Neuronal stem cell (in vitro differentiated cells): ENCODE measurements at regions not wholly inside any gene's neighbourhood (a gene's known extent, or its start where the extent isn't known, plus 50 kb on each side); places are given as distances from the start of the nearest gene placed in this dataset.

ENCODE experiments used
- DNase-seq: peaks from one replicate; pipeline ENCODE4 v3.0.0-alpha.2; 2013; ENCODE audit warnings: low spot score
- H2AFZ ChIP-seq: one replicate; pipeline ENCODE4 v1.6.1; 2013; ENCODE audit warnings: mild to moderate bottlenecking, low read length, inconsistent platforms
- H2AK5ac ChIP-seq: 2 replicates; pipeline ENCODE4 v1.6.1; 2013; ENCODE audit warnings: low read depth, mild to moderate bottlenecking, inconsistent platforms, low read length, moderate library complexity, mixed read lengths
- H2BK120ac ChIP-seq: 2 replicates; pipeline ENCODE4 v1.6.1; 2013; ENCODE audit warnings: low read depth, mild to moderate bottlenecking, inconsistent platforms, low read length, moderate library complexity, mixed read lengths
- H2BK12ac ChIP-seq: one replicate; pipeline ENCODE4 v1.6.1; 2013; ENCODE audit warnings: low read length, inconsistent platforms
- H2BK15ac ChIP-seq: 2 replicates; pipeline ENCODE4 v1.6.1; 2013; ENCODE audit warnings: mild to moderate bottlenecking, low read length, inconsistent platforms, mixed read lengths
- H2BK5ac ChIP-seq: one replicate; pipeline ENCODE4 v1.6.1; 2013; ENCODE audit warnings: inconsistent platforms, mild to moderate bottlenecking, low read length, moderate library complexity
- H3K14ac ChIP-seq: one replicate; pipeline ENCODE4 v1.6.1; 2013; ENCODE audit warnings: low read length, inconsistent platforms
- H3K18ac ChIP-seq: 2 replicates; pipeline ENCODE4 v1.6.1; 2013; ENCODE audit warnings: low read length, inconsistent platforms
- H3K23ac ChIP-seq: 2 replicates; pipeline ENCODE4 v1.6.1; 2013; ENCODE audit warnings: low read depth, mild to moderate bottlenecking, mixed read lengths, low read length, inconsistent platforms; ENCODE audit not compliant: poor library complexity
- H3K27ac ChIP-seq: replicated peaks from 3 replicates; pipeline ENCODE4 v1.5.1; 2013; ENCODE audit warnings: low read length, inconsistent platforms
- H3K27me3 ChIP-seq, 3 experiments: 2 replicates each; pipeline ENCODE4 v1.6.1; 2013; ENCODE audit warnings: low read length in 3 of 3, mild to moderate bottlenecking in 2 of 3, inconsistent platforms in 1 of 3, low read depth in 1 of 3, mixed read lengths in 1 of 3, moderate library complexity in 1 of 3; ENCODE audit not compliant: control insufficient read depth in 3 of 3, insufficient read depth in 3 of 3
- H3K36me3 ChIP-seq, 2 donors: replicated peaks in 1 of 2; 2 replicates each; pipeline ENCODE4 v1.6.1; 2013; ENCODE audit warnings: low read length in 2 of 2; ENCODE audit not compliant: control insufficient read depth in 2 of 2, insufficient read depth in 2 of 2
- H3K4ac ChIP-seq: 2 replicates; pipeline ENCODE4 v1.6.1; 2013; ENCODE audit warnings: inconsistent platforms, mild to moderate bottlenecking, low read length, moderate library complexity
- H3K4me1 ChIP-seq, 2 donors: 1 replicate in 1 of 2; 2 replicates in 1 of 2; pipeline ENCODE4 v1.6.1; 2013; ENCODE audit warnings: low read length in 2 of 2, low read depth in 1 of 2; ENCODE audit not compliant: control insufficient read depth in 2 of 2, insufficient read depth in 1 of 2
- H3K4me2 ChIP-seq: one replicate; pipeline ENCODE4 v1.6.1; 2013; ENCODE audit warnings: mild to moderate bottlenecking, low read length, inconsistent platforms; ENCODE audit not compliant: insufficient read depth, poor library complexity, severe bottlenecking
- H3K4me3 ChIP-seq, 2 donors: 2 replicates each; pipeline ENCODE4 v1.5.1; 2013; ENCODE audit warnings: low read length in 2 of 2, mild to moderate bottlenecking in 2 of 2, inconsistent platforms in 1 of 2, moderate library complexity in 1 of 2
- H3K79me1 ChIP-seq: one replicate; pipeline ENCODE4 v1.6.1; 2013; ENCODE audit warnings: low read depth, mild to moderate bottlenecking, inconsistent platforms, low read length, moderate library complexity
- H3K9ac ChIP-seq: one replicate; pipeline ENCODE4 v1.6.1; 2013; ENCODE audit warnings: mild to moderate bottlenecking, low read depth, low read length, inconsistent platforms; ENCODE audit not compliant: poor library complexity
- H3K9me3 ChIP-seq, 2 donors: replicated peaks in 1 of 2; 2 replicates each; pipeline versions ENCODE3 to v1.6.1; 2013; ENCODE audit warnings: low read length in 2 of 2, mild to moderate bottlenecking in 2 of 2, inconsistent platforms in 1 of 2, low read depth in 1 of 2, mixed read lengths in 1 of 2, moderate library complexity in 1 of 2; ENCODE audit not compliant: control insufficient read depth in 2 of 2, insufficient read depth in 1 of 2
- H4K8ac ChIP-seq: one replicate; pipeline ENCODE4 v1.6.1; 2013; ENCODE audit warnings: low read depth, mild to moderate bottlenecking, inconsistent platforms, low read length, moderate library complexity
- H4K91ac ChIP-seq: one replicate; pipeline ENCODE4 v1.6.1; 2013; ENCODE audit warnings: low read length, low read depth, mild to moderate bottlenecking, inconsistent platforms; ENCODE audit not compliant: poor library complexity
- WGBS, 2 donors: extraction: QIAGEN DNeasy Blood & Tissue Kit; methylation state at CpG; one replicate each; pipeline ENCODE4 v1.1.7; 2013; ENCODE audit warnings: missing lambda C conversion rate in 2 of 2, mixed read lengths in 1 of 2; ENCODE audit not compliant: insufficient read length in 2 of 2, insufficient replicate concordance in 1 of 2; ENCODE audit errors: extremely low coverage in 2 of 2; 5-methylcytosine and 5-hydroxymethylcytosine counted together

DNA sequence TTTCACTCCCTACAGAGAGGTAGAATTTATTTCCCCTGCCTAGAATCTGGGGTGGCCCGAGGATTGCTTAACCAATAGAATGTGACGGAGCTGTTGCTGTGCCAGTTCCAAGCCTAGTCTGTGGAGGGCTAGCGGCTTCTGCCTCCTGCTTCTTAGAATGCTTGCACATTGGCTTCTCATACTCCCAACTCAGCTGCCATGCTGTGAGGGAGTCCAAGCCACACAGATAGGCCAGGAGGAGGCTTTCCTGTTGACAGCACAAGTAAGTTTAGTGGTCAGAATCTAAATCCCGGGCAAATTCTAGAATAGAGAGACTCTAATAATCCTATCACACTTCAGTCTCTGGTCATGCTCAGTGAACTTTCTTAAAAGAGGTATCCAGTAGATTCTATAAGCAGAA, 57.5 kb upstream of the SNRPB2 start:
- DNase-seq, result no peak
- no CpG with 5 or more reads among the region's 4 CpGs for WGBS, 2 donors
- Histone ChIP-seq H4K8ac (no peak overlapping the region), H3K79me1 (no peaks in the 10 kb centered on the region), H3K9me3 (peaks cover 0 to 2% of the 10 kb centered on the region in 2 donors), H2BK5ac (no peak overlapping the region), H3K27ac (no peak overlapping the region), H2BK12ac (no peak overlapping the region), H3K23ac (no peak overlapping the region), H2AK5ac (no peak overlapping the region), H3K4ac (no peak overlapping the region), H3K9ac (peak overlapping the region; percentile 31), H3K14ac (no peak overlapping the region), H2BK120ac (no peak overlapping the region), H2BK15ac (no peak overlapping the region), H3K36me3 (no peaks in the 10 kb centered on the region), H2AFZ (no peak overlapping the region), H4K91ac (no peak overlapping the region), H3K27me3 (no peaks in the 10 kb centered on the region), H3K4me2 (no peak overlapping the region), H3K4me1 (no peaks in the 10 kb centered on the region), H3K4me3 (no peak overlapping the region), H3K18ac (no peak overlapping the region)

DNA sequence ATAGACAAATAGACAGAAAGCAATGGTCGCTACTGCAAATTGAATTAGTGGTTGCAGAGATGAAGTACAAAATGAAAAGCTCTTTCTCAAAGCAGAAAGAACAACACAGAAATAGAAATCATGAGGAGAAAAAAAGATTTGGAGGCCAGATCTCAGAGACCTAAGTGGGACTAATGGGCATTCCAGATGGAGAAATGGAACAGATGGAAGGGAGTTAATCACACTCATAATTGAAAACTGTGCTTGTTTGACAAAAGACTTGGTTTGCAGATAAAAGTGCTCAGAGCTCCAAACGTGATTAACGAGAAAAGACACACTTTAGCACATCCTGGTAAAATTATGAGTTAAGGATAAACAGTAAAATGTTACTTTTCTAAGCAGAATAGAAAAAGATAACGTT, 58.1 kb upstream of the SNRPB2 start:
- no peak overlapping the region for H3K4me3 ChIP-seq
- H3K9me3 ChIP-seq, result peaks cover 0 to 2% of the 10 kb centered on the region in 2 donors
- no peaks in the 10 kb centered on the region for H3K27me3 ChIP-seq
- H3K79me1 ChIP-seq, result no peaks in the 10 kb centered on the region
- H3K4me2 ChIP-seq, result no peak overlapping the region
- no peak overlapping the region for H3K23ac ChIP-seq
- H2AK5ac ChIP-seq, result no peak overlapping the region
- H2BK15ac ChIP-seq, result no peak overlapping the region
- H3K4me1 ChIP-seq, result no peaks in the 10 kb centered on the region
- H3K9ac ChIP-seq, result no peak overlapping the region
- no peak overlapping the region for H3K14ac ChIP-seq
- no peak for DNase-seq
- no peak overlapping the region for H2BK12ac ChIP-seq
- no peak overlapping the region for H4K91ac ChIP-seq
- no peak overlapping the region for H2BK120ac ChIP-seq
- WGBS, 2 donors, result no CpG with 5 or more reads among the region's 4 CpGs
- H3K27ac ChIP-seq, result no peak overlapping the region
- no peak overlapping the region for H4K8ac ChIP-seq
- H2BK5ac ChIP-seq, result no peak overlapping the region
- H3K18ac ChIP-seq, result no peak overlapping the region
- no peaks in the 10 kb centered on the region for H3K36me3 ChIP-seq
- no peak overlapping the region for H2AFZ ChIP-seq
- H3K4ac ChIP-seq, result no peak overlapping the region

DNA sequence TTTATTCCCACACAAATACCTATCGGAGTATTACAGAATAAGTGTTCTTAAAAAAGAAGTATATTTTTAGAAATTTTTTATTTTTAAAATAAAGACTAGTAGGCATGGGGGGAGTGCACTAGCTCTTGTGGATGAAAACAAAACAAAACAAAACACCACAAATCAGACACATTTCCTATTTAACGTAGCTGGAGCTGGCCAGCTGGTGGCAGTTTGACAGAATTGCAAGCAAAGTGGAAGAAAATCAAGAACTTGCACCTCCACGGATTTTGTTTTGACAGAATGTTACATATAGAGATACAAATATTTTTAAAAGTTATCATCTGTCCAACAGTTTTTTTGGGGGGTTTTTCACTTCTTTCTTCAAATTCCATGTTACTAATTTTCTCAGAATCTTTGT, 63.6 kb upstream of the SNRPB2 start:
- no CpG with 5 or more reads among the region's 3 CpGs for WGBS, 2 donors
- H2AK5ac ChIP-seq, result no peak overlapping the region
- H3K4ac ChIP-seq, result no peak overlapping the region

DNA sequence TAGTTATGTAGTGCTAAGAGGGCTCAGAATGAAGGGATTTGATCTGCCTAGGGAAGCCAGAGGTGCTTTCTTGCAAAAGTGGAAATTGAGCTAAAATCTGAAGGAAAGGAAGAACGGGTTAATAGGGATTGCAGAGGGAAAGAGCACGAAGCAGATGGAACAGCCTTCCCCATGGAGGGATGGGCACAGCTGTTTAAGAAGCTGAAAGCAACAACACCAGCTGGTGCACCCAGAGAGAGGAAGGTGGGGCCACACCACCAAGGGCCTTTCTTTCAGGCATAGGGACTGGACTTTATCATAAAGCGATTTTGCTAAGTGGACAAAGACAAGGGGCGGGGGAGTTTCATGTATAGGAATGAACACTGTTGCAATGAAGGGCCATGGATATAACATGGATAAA, 65.8 kb upstream of the SNRPB2 start:
- H2BK5ac ChIP-seq, result no peak overlapping the region
- no peak overlapping the region for H2BK15ac ChIP-seq
- H3K9me3 ChIP-seq, result no peaks in the 10 kb centered on the region
- H3K79me1 ChIP-seq, result no peaks in the 10 kb centered on the region
- WGBS, 2 donors, result no CpG with 5 or more reads among the region's 4 CpGs
- no peak overlapping the region for H2AFZ ChIP-seq
- no peak overlapping the region for H2AK5ac ChIP-seq
- H3K27me3 ChIP-seq, result peaks cover 0 to 5% (median 0%) of the 10 kb centered on the region in 3 experiments
- no peak overlapping the region for H3K14ac ChIP-seq
- no peak overlapping the region for H3K4me2 ChIP-seq
- no peak overlapping the region for H3K18ac ChIP-seq
- DNase-seq, result no peak
- H3K4me1 ChIP-seq, result no peaks in the 10 kb centered on the region
- H3K27ac ChIP-seq, result no peak overlapping the region
- H2BK12ac ChIP-seq, result no peak overlapping the region
- H3K4ac ChIP-seq, result no peak overlapping the region
- no peak overlapping the region for H3K23ac ChIP-seq
- no peak overlapping the region for H4K91ac ChIP-seq
- no peak overlapping the region for H3K9ac ChIP-seq
- H3K4me3 ChIP-seq, result no peak overlapping the region
- H3K36me3 ChIP-seq, result no peaks in the 10 kb centered on the region
- H2BK120ac ChIP-seq, result no peak overlapping the region
- no peak overlapping the region for H4K8ac ChIP-seq

More for the DNA sequence above, 63.6 kb upstream of the SNRPB2 start:
- Histone ChIP-seq H2BK120ac (no peak overlapping the region), H3K4me3 (no peak overlapping the region), H3K36me3 (no peaks in the 10 kb centered on the region), H3K9ac (no peak overlapping the region), H3K27me3 (peaks cover 0 to 5% (median 0%) of the 10 kb centered on the region in 3 experiments), H2BK15ac (no peak overlapping the region), H3K9me3 (peaks cover 0 to 2% of the 10 kb centered on the region in 2 donors), H3K79me1 (no peaks in the 10 kb centered on the region), H3K4me1 (no peaks in the 10 kb centered on the region), H4K91ac (no peak overlapping the region), H2AFZ (no peak overlapping the region), H3K4me2 (no peak overlapping the region), H3K18ac (no peak overlapping the region), H3K27ac (no peak overlapping the region), H3K14ac (no peak overlapping the region), H4K8ac (no peak overlapping the region), H3K23ac (no peak overlapping the region), H2BK5ac (no peak overlapping the region), H2BK12ac (no peak overlapping the region)
- no peak for DNase-seq
